MM.1S (cell line): ENCODE measurements at regions not wholly inside any gene's neighbourhood (a gene's known extent, or its start where the extent isn't known, plus 50 kb on each side); places are given as distances from the start of the nearest gene placed in this dataset.

ENCODE experiments used
- DNase-seq: peaks from one replicate; pipeline ENCODE4 v3.0.0-alpha.2; 2015
- H2AFZ ChIP-seq: fragments of 300-600 bp; sonication (generic); 2 replicates; pipeline ENCODE4 v1.6.0; 2016; ENCODE audit warnings: antibody characterized with exemption, low read length
- H3F3A ChIP-seq: fragments of 300-600 bp; sonication (generic); 2 replicates; pipeline ENCODE4 v1.6.1; 2016; ENCODE audit warnings: mild to moderate bottlenecking, antibody characterized with exemption, low read length, moderate library complexity, mixed read lengths; ENCODE audit not compliant: insufficient read depth
- H3K27ac ChIP-seq: fragments of 300-600 bp; sonication (generic); 2 replicates; pipeline ENCODE4 v1.5.1; 2016; ENCODE audit warnings: mild to moderate bottlenecking, low read length
- H3K27me3 ChIP-seq: fragments of 300-600 bp; sonication (generic); replicated peaks from 2 replicates; pipeline ENCODE4 v1.6.0; 2016; ENCODE audit warnings: low read length; ENCODE audit not compliant: insufficient read depth
- H3K36me3 ChIP-seq: fragments of 300-600 bp; sonication (generic); replicated peaks from 2 replicates; pipeline ENCODE4 v1.6.1; 2016; ENCODE audit warnings: mild to moderate bottlenecking, low read length, mixed read lengths; ENCODE audit not compliant: insufficient read depth
- H3K4me1 ChIP-seq: fragments of 300-600 bp; sonication (generic); 2 replicates; pipeline ENCODE4 v1.6.1; 2016; ENCODE audit warnings: low read length, mixed read lengths
- H3K4me2 ChIP-seq: fragments of 300-600 bp; sonication (generic); 2 replicates; pipeline ENCODE4 v1.6.0; 2016; ENCODE audit warnings: low read depth, low read length
- H3K4me3 ChIP-seq: fragments of 300-600 bp; sonication (generic); 2 replicates; pipeline ENCODE4 v1.5.1; 2016; ENCODE audit warnings: low read length, mixed read lengths
- H3K79me2 ChIP-seq: fragments of 300-600 bp; sonication (generic); 2 replicates; pipeline ENCODE4 v1.6.1; 2016; ENCODE audit warnings: mixed run types, low read length, mixed read lengths
- H3K9ac ChIP-seq: fragments of 300-600 bp; sonication (generic); 2 replicates; pipeline ENCODE4 v1.6.1; 2016; ENCODE audit warnings: low read length, mixed read lengths
- H3K9me2 ChIP-seq: fragments of 300-600 bp; sonication (generic); replicated peaks from 2 replicates; pipeline ENCODE4 v1.6.1; 2016; ENCODE audit warnings: mild to moderate bottlenecking, low read length, mixed read lengths; ENCODE audit not compliant: insufficient read depth
- H3K9me3 ChIP-seq: fragments of 300-600 bp; sonication (generic); replicated peaks from 2 replicates; pipeline ENCODE4 v1.6.1; 2016; ENCODE audit warnings: mild to moderate bottlenecking, low read length, mixed read lengths; ENCODE audit not compliant: insufficient read depth
- H4K20me1 ChIP-seq: fragments of 300-600 bp; sonication (generic); 2 replicates; pipeline ENCODE4 v1.6.1; 2016; ENCODE audit warnings: mild to moderate bottlenecking, low read length, moderate library complexity, mixed read lengths; ENCODE audit not compliant: insufficient read depth
- EZH2 ChIP-seq: fragments of 300-600 bp; sonication (generic); optimal IDR thresholded peaks from 2 replicates; pipeline ENCODE3; 2017; ENCODE audit warnings: low read depth, mild to moderate bottlenecking, antibody characterized with exemption, low read length, mixed read lengths
- EZH2phosphoT487 ChIP-seq: fragments of 300-600 bp; sonication (generic); IDR thresholded peaks from 2 replicates; pipeline ENCODE4 v1.6.1; 2018; ENCODE audit warnings: antibody characterized with exemption, low read length
- TF ChIP-seq, protein P1 (sequence below): fragments of 300-600 bp; sonication (generic); IDR thresholded peaks from 2 replicates; pipeline ENCODE4 v1.5.1; 2016; ENCODE audit warnings: antibody characterized with exemption, low read length, mixed read lengths

GRCh38 chrX:14362721-14363120 lies 166.6 kb upstream of the GLRA2 start:
- no peaks in the 10 kb centered on the region for H3K9me3 ChIP-seq
- no peaks in the 10 kb centered on the region for H3K36me3 ChIP-seq
- no peaks in the 10 kb centered on the region for H3K9me2 ChIP-seq
- no peak overlapping the region for H2AFZ ChIP-seq
- no peaks in the 10 kb centered on the region for H3K27me3 ChIP-seq
- no peaks in the 10 kb centered on the region for H4K20me1 ChIP-seq
- no peak overlapping the region for H3K4me2 ChIP-seq
- H3K27ac ChIP-seq: no peak overlapping the region
- no peak overlapping the region for H3K4me3 ChIP-seq
- no peak overlapping the region for H3K9ac ChIP-seq
- H3K79me2 ChIP-seq: no peaks in the 10 kb centered on the region
- no peak for TF ChIP-seq EZH2
- no peak for TF ChIP-seq EZH2phosphoT487
- H3F3A ChIP-seq: no peaks in the 10 kb centered on the region
- DNase-seq: no peak
- H3K4me1 ChIP-seq: no peaks in the 10 kb centered on the region

DNA sequence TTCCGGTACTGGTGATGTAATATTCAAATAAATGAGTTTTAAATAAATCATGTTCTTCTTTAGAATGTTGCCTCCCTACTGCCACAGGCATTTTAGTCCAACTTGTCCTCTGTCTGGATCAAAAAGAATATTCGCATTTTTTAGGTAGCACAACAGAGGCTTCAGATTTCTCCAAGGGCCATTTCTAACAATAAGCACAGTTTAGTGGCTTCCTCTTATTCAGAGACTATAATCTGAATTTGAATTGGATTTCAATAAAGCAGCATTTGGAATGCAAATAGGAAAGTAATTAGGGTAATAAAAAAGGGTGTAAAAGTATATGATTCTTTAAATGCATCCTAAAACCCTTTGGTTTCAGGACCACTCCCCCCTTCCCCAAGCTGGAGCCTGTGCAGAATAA lies 167.9 kb upstream of the GLRA2 start:
- Histone ChIP-seq H3K27me3 (no peaks in the 10 kb centered on the region), H3K9ac (no peak overlapping the region), H3K9me3 (no peaks in the 10 kb centered on the region), H3K4me1 (no peaks in the 10 kb centered on the region), H3K9me2 (no peaks in the 10 kb centered on the region), H3K4me3 (no peak overlapping the region), H3K79me2 (no peaks in the 10 kb centered on the region), H3F3A (no peaks in the 10 kb centered on the region), H3K27ac (no peak overlapping the region), H2AFZ (no peak overlapping the region), H4K20me1 (no peaks in the 10 kb centered on the region), H3K36me3 (no peaks in the 10 kb centered on the region), H3K4me2 (no peak overlapping the region)
- TF ChIP-seq, protein P1, sequence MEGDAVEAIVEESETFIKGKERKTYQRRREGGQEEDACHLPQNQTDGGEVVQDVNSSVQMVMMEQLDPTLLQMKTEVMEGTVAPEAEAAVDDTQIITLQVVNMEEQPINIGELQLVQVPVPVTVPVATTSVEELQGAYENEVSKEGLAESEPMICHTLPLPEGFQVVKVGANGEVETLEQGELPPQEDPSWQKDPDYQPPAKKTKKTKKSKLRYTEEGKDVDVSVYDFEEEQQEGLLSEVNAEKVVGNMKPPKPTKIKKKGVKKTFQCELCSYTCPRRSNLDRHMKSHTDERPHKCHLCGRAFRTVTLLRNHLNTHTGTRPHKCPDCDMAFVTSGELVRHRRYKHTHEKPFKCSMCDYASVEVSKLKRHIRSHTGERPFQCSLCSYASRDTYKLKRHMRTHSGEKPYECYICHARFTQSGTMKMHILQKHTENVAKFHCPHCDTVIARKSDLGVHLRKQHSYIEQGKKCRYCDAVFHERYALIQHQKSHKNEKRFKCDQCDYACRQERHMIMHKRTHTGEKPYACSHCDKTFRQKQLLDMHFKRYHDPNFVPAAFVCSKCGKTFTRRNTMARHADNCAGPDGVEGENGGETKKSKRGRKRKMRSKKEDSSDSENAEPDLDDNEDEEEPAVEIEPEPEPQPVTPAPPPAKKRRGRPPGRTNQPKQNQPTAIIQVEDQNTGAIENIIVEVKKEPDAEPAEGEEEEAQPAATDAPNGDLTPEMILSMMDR: no peak
- TF ChIP-seq EZH2phosphoT487: no peak
- no peak for TF ChIP-seq EZH2
- no peak for DNase-seq

- H4K20me1 ChIP-seq: no peaks in the 10 kb centered on the region
- no peaks in the 10 kb centered on the region for H3K79me2 ChIP-seq
- no peaks in the 10 kb centered on the region for H3K9me3 ChIP-seq
- no peaks in the 10 kb centered on the region for H3F3A ChIP-seq
- DNase-seq: no peak
- no peaks in the 10 kb centered on the region for H3K27me3 ChIP-seq
- H3K4me1 ChIP-seq: no peaks in the 10 kb centered on the region
- no peak overlapping the region for H3K4me2 ChIP-seq
- H3K27ac ChIP-seq: no peak overlapping the region
- H2AFZ ChIP-seq: no peak overlapping the region
- no peaks in the 10 kb centered on the region for H3K36me3 ChIP-seq
- H3K9ac ChIP-seq: no peak overlapping the region
- no peaks in the 10 kb centered on the region for H3K9me2 ChIP-seq
- no peak overlapping the region for H3K4me3 ChIP-seq
- TF ChIP-seq EZH2 (no peak), EZH2phosphoT487 (no peak)
- TF ChIP-seq, protein P1: no peak
These were observed 169.6 kb upstream of the GLRA2 start for GRCh38 chrX:14359727-14360126.

- H3K79me2 ChIP-seq: no peaks in the 10 kb centered on the region
- H3K27me3 ChIP-seq: no peaks in the 10 kb centered on the region
- H4K20me1 ChIP-seq: no peaks in the 10 kb centered on the region
- no peak overlapping the region for H3K27ac ChIP-seq
- H3F3A ChIP-seq: no peaks in the 10 kb centered on the region
- H3K4me2 ChIP-seq: no peak overlapping the region
- TF ChIP-seq EZH2phosphoT487: no peak
- no peak overlapping the region for H2AFZ ChIP-seq
- no peaks in the 10 kb centered on the region for H3K9me3 ChIP-seq
- DNase-seq: no peak
- no peak overlapping the region for H3K4me3 ChIP-seq
- H3K9ac ChIP-seq: no peak overlapping the region
- H3K9me2 ChIP-seq: no peaks in the 10 kb centered on the region
- H3K4me1 ChIP-seq: no peaks in the 10 kb centered on the region
- H3K36me3 ChIP-seq: no peaks in the 10 kb centered on the region
These were observed 170.0 kb upstream of the GLRA2 start for GRCh38 chrX:14359316-14359715.
